ENCODE measurements at regions not wholly inside any gene's neighbourhood (a gene's known extent, or its start where the extent isn't known, plus 50 kb on each side); places are given as distances from the start of the nearest gene placed in this dataset.
"Not testable (repeated sequence)": the region's sequence is repeated elsewhere in the genome, so short reads cannot be mapped to it uniquely, and the experiment has no call there.

- H3K4me1 ChIP-seq: no peaks in the 10 kb centered on the region
- no peak for DNase-seq (ENCODE audit: low spot score)
- H3K9me3 Mint-ChIP-seq: peaks cover 7% of the 10 kb centered on the region
Observed at GRCh38 chr1:194410756-194411155, 1224.3 kb upstream of the B3GALT2 start.

GRCh38 chr1:194407238-194407637 lies 1220.8 kb upstream of the B3GALT2 start:
- not testable (repeated sequence) for H3K27ac Mint-ChIP-seq; H3K9me3 Mint-ChIP-seq; H3K27me3 ChIP-seq; H3K4me2 ChIP-seq; H3K36me3 ChIP-seq; H3K36me3 Mint-ChIP-seq; H3K27ac ChIP-seq; DNase-seq (ENCODE audit: low spot score); H3K79me2 ChIP-seq (ENCODE audit: low read depth); H3K4me1 ChIP-seq; H3F3A ChIP-seq (ENCODE audit: low read depth); H3K4me3 ChIP-seq; H3K9ac ChIP-seq; H4K20me1 ChIP-seq (ENCODE audit: low read depth); H3K4me1 Mint-ChIP-seq; H3K4me3 Mint-ChIP-seq; H2AFZ ChIP-seq (replicated peaks); H3K9me3 ChIP-seq (ENCODE audit: low read depth); H3K27me3 Mint-ChIP-seq (ENCODE audit: insufficient read depth, low read depth)

More at GRCh38 chr1:194410756-194411155, 1224.3 kb upstream of the B3GALT2 start:
- Histone ChIP-seq H3K27ac (no peak overlapping the region), H3K4me3 (no peak overlapping the region), H3K9ac (no peak overlapping the region), H3K36me3 (no peaks in the 10 kb centered on the region), H2AFZ (replicated peaks) (no peak overlapping the region), H3K79me2 (ENCODE audit: low read depth) (no peaks in the 10 kb centered on the region), H3K4me2 (no peak overlapping the region), H3K9me3 (ENCODE audit: low read depth) (no peaks in the 10 kb centered on the region), H4K20me1 (ENCODE audit: low read depth) (no peaks in the 10 kb centered on the region), H3K27me3 (no peaks in the 10 kb centered on the region), H3F3A (ENCODE audit: low read depth) (no peaks in the 10 kb centered on the region)
- TF ChIP-seq EZH2phosphoT487 (IDR thresholded peaks at IDR 0.05): no peak
- TF ChIP-seq CTCF (IDR thresholded peaks at IDR 0.05): no peak
- no peaks in the 10 kb centered on the region for H3K27me3 Mint-ChIP-seq (ENCODE audit: insufficient read depth, low read depth)
- H3K4me3 Mint-ChIP-seq: no peak overlapping the region
- H3K27ac Mint-ChIP-seq: no peak overlapping the region
- H3K36me3 Mint-ChIP-seq: no peaks in the 10 kb centered on the region
- H3K4me1 Mint-ChIP-seq: no peaks in the 10 kb centered on the region

GRCh38 chr1:194394676-194395075 lies 1208.3 kb upstream of the B3GALT2 start:
- H3K4me3 Mint-ChIP-seq: no peak overlapping the region
- Histone ChIP-seq H4K20me1 (ENCODE audit: low read depth) (no peaks in the 10 kb centered on the region), H3K27me3 (no peaks in the 10 kb centered on the region), H3K4me3 (no peak overlapping the region), H3K79me2 (ENCODE audit: low read depth) (no peaks in the 10 kb centered on the region), H3K9ac (no peak overlapping the region), H3K36me3 (no peaks in the 10 kb centered on the region), H3K4me2 (no peak overlapping the region), H3F3A (ENCODE audit: low read depth) (no peaks in the 10 kb centered on the region), H2AFZ (replicated peaks) (no peak overlapping the region), H3K4me1 (no peaks in the 10 kb centered on the region), H3K27ac (no peak overlapping the region), H3K9me3 (ENCODE audit: low read depth) (no peaks in the 10 kb centered on the region)
- no peak for TF ChIP-seq CTCF (IDR thresholded peaks at IDR 0.05)
- TF ChIP-seq EZH2phosphoT487 (IDR thresholded peaks at IDR 0.05): no peak
- TF ChIP-seq EZH2 (IDR thresholded peaks at IDR 0.05): no peak
- no peaks in the 10 kb centered on the region for H3K36me3 Mint-ChIP-seq
- no peak for DNase-seq (ENCODE audit: low spot score)
- H3K27ac Mint-ChIP-seq: peak overlapping the region; percentile 27
- H3K4me1 Mint-ChIP-seq: peaks cover 13% of the 10 kb centered on the region
- H3K27me3 Mint-ChIP-seq (ENCODE audit: insufficient read depth, low read depth): no peaks in the 10 kb centered on the region
- H3K9me3 Mint-ChIP-seq: peaks cover 2% of the 10 kb centered on the region

- Mint-ChIP-seq H3K4me1 (no peaks in the 10 kb centered on the region), H3K4me3 (no peak overlapping the region), H3K36me3 (no peaks in the 10 kb centered on the region), H3K27ac (no peak overlapping the region), H3K9me3 (peaks cover 2% of the 10 kb centered on the region), H3K27me3 (ENCODE audit: insufficient read depth, low read depth) (no peaks in the 10 kb centered on the region)
- no peaks in the 10 kb centered on the region for H3K27me3 ChIP-seq
- no peaks in the 10 kb centered on the region for H3F3A ChIP-seq (ENCODE audit: low read depth)
- no peaks in the 10 kb centered on the region for H3K4me1 ChIP-seq
- H3K79me2 ChIP-seq (ENCODE audit: low read depth): no peaks in the 10 kb centered on the region
- no peaks in the 10 kb centered on the region for H4K20me1 ChIP-seq (ENCODE audit: low read depth)
- H3K4me3 ChIP-seq: no peak overlapping the region
- H3K27ac ChIP-seq: no peak overlapping the region
- no peaks in the 10 kb centered on the region for H3K9me3 ChIP-seq (ENCODE audit: low read depth)
- DNase-seq (ENCODE audit: low spot score): no peak
- TF ChIP-seq EZH2 (IDR thresholded peaks at IDR 0.05) (no peak), EZH2phosphoT487 (IDR thresholded peaks at IDR 0.05) (no peak)
- H3K36me3 ChIP-seq: no peaks in the 10 kb centered on the region
- H3K4me2 ChIP-seq: no peak overlapping the region
- H3K9ac ChIP-seq: no peak overlapping the region
- H2AFZ ChIP-seq (replicated peaks): no peak overlapping the region
Observed at GRCh38 chr1:194387531-194387930, 1201.1 kb upstream of the B3GALT2 start.

All from neural progenitor cell (in vitro differentiated cells).